Endothelial cell of umbilical vein (primary cell): ENCODE measurements at regions not wholly inside any gene's neighbourhood (a gene's known extent, or its start where the extent isn't known, plus 50 kb on each side); places are given as distances from the start of the nearest gene placed in this dataset.
"Not testable (repeated sequence)": the region's sequence is repeated elsewhere in the genome, so short reads cannot be mapped to it uniquely, and the experiment has no call there.

Experiments
- EZH2 ChIP-seq: IDR thresholded peaks from 2 replicates; pipeline ENCODE4 v1.6.1; 2012; ENCODE audit warnings: borderline replicate concordance, low read depth, mild to moderate bottlenecking, moderate library complexity, low read length, inconsistent platforms; ENCODE audit not compliant: severe bottlenecking
- FOS ChIP-seq: IDR thresholded peaks from 2 replicates; pipeline ENCODE4 v1.6.1; 2011; ENCODE audit warnings: mild to moderate bottlenecking, low read length, moderate library complexity, borderline replicate concordance; ENCODE audit not compliant: insufficient read depth
- GATA2 ChIP-seq: IDR thresholded peaks from 2 replicates; pipeline ENCODE4 v1.7.0; 2011; ENCODE audit warnings: low read depth, mild to moderate bottlenecking, moderate library complexity, mixed read lengths, low read length; ENCODE audit not compliant: insufficient read length, insufficient read depth
- JUN ChIP-seq: IDR thresholded peaks from 2 replicates; pipeline ENCODE4 v1.6.1; 2011; ENCODE audit warnings: borderline replicate concordance, low read depth; ENCODE audit not compliant: insufficient read length, insufficient read depth
- MAX ChIP-seq: IDR thresholded peaks from 2 replicates; pipeline ENCODE4 v1.6.1; 2011; ENCODE audit not compliant: insufficient read depth, insufficient read length
- MYC ChIP-seq: IDR thresholded peaks from one replicate; pipeline ENCODE4 v1.6.1; 2011; ENCODE audit warnings: mild to moderate bottlenecking, low read depth, low read length
- POLR2A ChIP-seq: IDR thresholded peaks from 2 replicates; pipeline ENCODE4 v1.6.1; 2012; ENCODE audit warnings: low read depth, mild to moderate bottlenecking, control low read depth, low read length
- POLR2AphosphoS5 ChIP-seq: IDR thresholded peaks from 2 replicates; pipeline ENCODE4 v1.6.1; 2012; ENCODE audit warnings: low read depth, mild to moderate bottlenecking, control low read depth, low read length, moderate library complexity; ENCODE audit not compliant: insufficient read depth
- TF ChIP-seq, protein P1 (sequence below), 2 donors: IDR thresholded peaks; 1 replicate in 1 of 2; 2 replicates in 1 of 2; pipeline ENCODE4 v1.5.1; 2011; ENCODE audit warnings: low read length in 2 of 2, mild to moderate bottlenecking in 2 of 2, moderate library complexity in 2 of 2, control low read depth in 1 of 2, inconsistent platforms in 1 of 2, low read depth in 1 of 2; ENCODE audit not compliant: insufficient read depth in 1 of 2; ENCODE audit errors: extremely low read depth in 1 of 2

GRCh38 chrY:9771086-9771485, 243.4 kb downstream of the TSPY10 start:
- TF ChIP-seq, protein P1, sequence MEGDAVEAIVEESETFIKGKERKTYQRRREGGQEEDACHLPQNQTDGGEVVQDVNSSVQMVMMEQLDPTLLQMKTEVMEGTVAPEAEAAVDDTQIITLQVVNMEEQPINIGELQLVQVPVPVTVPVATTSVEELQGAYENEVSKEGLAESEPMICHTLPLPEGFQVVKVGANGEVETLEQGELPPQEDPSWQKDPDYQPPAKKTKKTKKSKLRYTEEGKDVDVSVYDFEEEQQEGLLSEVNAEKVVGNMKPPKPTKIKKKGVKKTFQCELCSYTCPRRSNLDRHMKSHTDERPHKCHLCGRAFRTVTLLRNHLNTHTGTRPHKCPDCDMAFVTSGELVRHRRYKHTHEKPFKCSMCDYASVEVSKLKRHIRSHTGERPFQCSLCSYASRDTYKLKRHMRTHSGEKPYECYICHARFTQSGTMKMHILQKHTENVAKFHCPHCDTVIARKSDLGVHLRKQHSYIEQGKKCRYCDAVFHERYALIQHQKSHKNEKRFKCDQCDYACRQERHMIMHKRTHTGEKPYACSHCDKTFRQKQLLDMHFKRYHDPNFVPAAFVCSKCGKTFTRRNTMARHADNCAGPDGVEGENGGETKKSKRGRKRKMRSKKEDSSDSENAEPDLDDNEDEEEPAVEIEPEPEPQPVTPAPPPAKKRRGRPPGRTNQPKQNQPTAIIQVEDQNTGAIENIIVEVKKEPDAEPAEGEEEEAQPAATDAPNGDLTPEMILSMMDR (IDR thresholded peaks at IDR 0.05; ENCODE audit: extremely low read depth in 1 of 2, insufficient read depth in 1 of 2, low read depth in 1 of 2, low read length in 2 of 2) = not testable (repeated sequence)
- TF ChIP-seq POLR2A, GATA2, EZH2, POLR2AphosphoS5, JUN, MAX, FOS, MYC: not testable (repeated sequence)
